Heart left ventricle (tissue), 16 donors: ENCODE measurements at regions not wholly inside any gene's neighbourhood (a gene's known extent, or its start where the extent isn't known, plus 50 kb on each side); places are given as distances from the start of the nearest gene placed in this dataset.

Source experiments
- ATAC-seq, 4 donors: fragments of 200-7000 bp; cut with Tn5 transposase; one replicate each; pipeline ENCODE4 v1.9.1; 2020 to 2022; ENCODE audit warnings: moderate library complexity in 4 of 4, mild to moderate bottlenecking in 3 of 4, moderate number of reproducible peaks in 1 of 4
- DNase-seq, 5 donors: peaks; one replicate each; pipeline ENCODE4 v3.0.0-alpha.2; 2020
- H3K27ac ChIP-seq, 12 donors: fragments of 200-600 bp; sonication (generic) in 4 of 12; one replicate each; pipeline versions ENCODE4 v1.5.0 to v1.8.0; 2016 to 2022; ENCODE audit warnings: mild to moderate bottlenecking in 2 of 12
- H3K27me3 ChIP-seq, 9 donors: fragments of 200-600 bp; sonication (generic) in 2 of 9; one replicate each; pipeline versions ENCODE4 v1.5.1 to v1.8.0; 2016 to 2022; ENCODE audit warnings: mild to moderate bottlenecking in 3 of 9
- H3K36me3 ChIP-seq, 9 donors: fragments of 200-600 bp; sonication (generic) in 2 of 9; one replicate each; pipeline versions ENCODE4 v1.5.0 to v1.8.0; 2018 to 2022; ENCODE audit warnings: mild to moderate bottlenecking in 2 of 9
- H3K4me1 ChIP-seq, 12 donors: fragments of 200-600 bp; sonication (generic) in 4 of 12; one replicate each; pipeline versions ENCODE4 v1.5.0 to v1.8.0; 2016 to 2022; ENCODE audit warnings: mild to moderate bottlenecking in 3 of 12
- H3K4me3 ChIP-seq, 12 donors: fragments of 200-600 bp; sonication (generic) in 4 of 12; one replicate each; pipeline versions ENCODE4 v1.5.0 to v1.8.0; 2017 to 2022; ENCODE audit warnings: mild to moderate bottlenecking in 9 of 12, moderate library complexity in 4 of 12
- H3K9me3 ChIP-seq, 12 donors: fragments of 200-600 bp; sonication (generic) in 4 of 12; one replicate each; pipeline versions ENCODE4 v1.5.0 to v1.8.0; 2016 to 2022; ENCODE audit warnings: mild to moderate bottlenecking in 1 of 12
- CTCF ChIP-seq, 12 donors: fragments of 200-600 bp; sonication (generic) in 4 of 12; IDR thresholded peaks; one replicate each; pipeline versions ENCODE4 v1.5.0 to v1.8.0; 2018 to 2022; ENCODE audit warnings: antibody characterized with exemption in 12 of 12, mild to moderate bottlenecking in 5 of 12
- POLR2A ChIP-seq, 2 donors: fragments of 450-650 bp; IDR thresholded peaks; one replicate each; pipeline ENCODE4 v1.6.1; 2017; ENCODE audit warnings: antibody characterized with exemption in 2 of 2, mild to moderate bottlenecking in 2 of 2, moderate library complexity in 2 of 2
- WGBS, 4 donors: extraction: QIAGEN DNeasy Blood & Tissue Kit in 2 of 4; methylation state at CpG; one replicate each; pipeline versions ENCODE4 v1.1.5 to v1.1.7; 2013 to 2018; 5-methylcytosine and 5-hydroxymethylcytosine counted together
- intact Hi-C, 10 donors: fragments of 100-400 bp; cut with DNase I; formaldehyde crosslinking; loops; one replicate each; pipeline versions ENCODE4 v1.11.1 to v1.14.2; 2022
- donor health status: ischemic (EF 13 %, LVEDD 7.1; RV severe dilation, severe dysfunction).
- donor health status: healthy with polysubstance abuse.
- donor health status: DM: no; HTN: yes; CAD: no.
- donor health status: DM: no; HTN: no; CAD: no.
- donor health status: ischemic (EF 25% LVEDD 6.9; RV normal size, moderate dysfunction).
- donor health status: ischemic (EF 25% LVEDD 5.7; RV mildly dilated, moderate dysfunction).
- donor health status: healthy.
- donor health status: DM: yes; HTN: yes; CAD: no.
- donor health status: ischemic (EF 35%, LVEDD 5.7; RV mildly dilated, moderate dysfunction).
- donor health status: nonischemic (EF 11% LVEDD 7.7; RV severe dilation, severe dysfunction).
- donor health status: DM: yes; HTN: yes; CAD: no.
- donor health status: PGD.
- donor health status: ischemic (EF 29% LVEDD 5.4; RV normal size, mild dysfunction).
- donor health status: nonischemic (EF 23%, LVEDD 6.1; RV moderate dilation, normal function).

GRCh38 chr7:113199136-113199535 lies 80.8 kb upstream of the SMIM30 start:
- H3K4me1 ChIP-seq = no peaks in the 10 kb centered on the region
- no peak for DNase-seq
- intact Hi-C loops = no loop called here
- H3K4me3 ChIP-seq = no peak overlapping the region
- no peak overlapping the region for H3K27ac ChIP-seq
- TF ChIP-seq POLR2A (IDR thresholded peaks at IDR 0.05) (no peak), CTCF (IDR thresholded peaks at IDR 0.05) (no peak)
- ATAC-seq = no peak
- peaks cover 0 to 6% (median 0%) of the 10 kb centered on the region in 9 donors for H3K27me3 ChIP-seq
- no peaks in the 10 kb centered on the region for H3K36me3 ChIP-seq
- 58 to 74% (median 69%) methylated on average over 3 of the region's 3 CpGs for WGBS, 4 donors
- H3K9me3 ChIP-seq = peaks cover 0 to 4% (median 0%) of the 10 kb centered on the region in 12 donors

GRCh38 chr7:113198226-113198625 lies 79.9 kb upstream of the SMIM30 start:
- no peak for TF ChIP-seq POLR2A (IDR thresholded peaks at IDR 0.05)
- no peak for TF ChIP-seq CTCF (IDR thresholded peaks at IDR 0.05)
- Histone ChIP-seq H3K27me3 (no peaks in the 10 kb centered on the region), H3K4me3 (no peak overlapping the region), H3K4me1 (no peaks in the 10 kb centered on the region), H3K9me3 (peaks cover 0 to 4% (median 0%) of the 10 kb centered on the region in 12 donors), H3K36me3 (no peaks in the 10 kb centered on the region), H3K27ac (no peak overlapping the region)
- WGBS, 4 donors = 39 to 55% (median 49%) methylated on average over 2 of the region's 2 CpGs
- DNase-seq (no peak), ATAC-seq (no peak)
- intact Hi-C loops = no loop called here

DNA sequence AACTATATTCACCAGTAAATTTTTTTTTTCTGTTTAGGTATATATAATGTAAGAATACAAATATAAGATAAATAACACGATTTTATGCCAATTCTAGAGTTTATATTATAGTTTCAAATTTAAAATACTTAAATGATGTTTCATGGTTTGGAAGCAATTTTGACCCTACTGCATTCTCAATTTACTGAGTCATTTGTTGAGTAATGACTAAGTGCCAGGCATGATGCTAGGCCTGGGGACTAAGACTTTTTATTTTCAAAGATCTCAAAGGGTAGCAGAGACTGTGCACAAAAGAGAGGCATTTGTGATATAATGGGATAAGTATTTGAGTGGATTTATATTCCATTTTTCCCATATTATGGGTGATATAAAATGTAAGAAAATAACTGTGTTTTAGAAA lies 78.9 kb upstream of the SMIM30 start:
- no peak for TF ChIP-seq CTCF (IDR thresholded peaks at IDR 0.05)
- no peak for TF ChIP-seq POLR2A (IDR thresholded peaks at IDR 0.05)
- peaks cover 0 to 4% (median 0%) of the 10 kb centered on the region in 12 donors for H3K9me3 ChIP-seq
- no peak overlapping the region for H3K27ac ChIP-seq
- no peak for DNase-seq
- H3K27me3 ChIP-seq = no peaks in the 10 kb centered on the region
- 52 to 61% (median 55%) methylated on average over 1 of the region's 1 CpG for WGBS, 4 donors
- H3K36me3 ChIP-seq = no peaks in the 10 kb centered on the region
- no peak for ATAC-seq
- intact Hi-C loops = no loop called here
- no peak overlapping the region for H3K4me3 ChIP-seq
- H3K4me1 ChIP-seq = no peaks in the 10 kb centered on the region

- ATAC-seq (no peak), DNase-seq (no peak)
- Histone ChIP-seq H3K36me3 (no peaks in the 10 kb centered on the region), H3K27me3 (no peaks in the 10 kb centered on the region), H3K27ac (no peak overlapping the region), H3K4me3 (no peak overlapping the region), H3K9me3 (no peaks in the 10 kb centered on the region), H3K4me1 (no peaks in the 10 kb centered on the region)
- no peak for TF ChIP-seq POLR2A (IDR thresholded peaks at IDR 0.05)
- TF ChIP-seq CTCF (IDR thresholded peaks at IDR 0.05) = no peak
- intact Hi-C loops = no loop called here
- 49 to 61% (median 56%) methylated on average over 4 of the region's 4 CpGs for WGBS, 4 donors
These were observed 70.0 kb upstream of the SMIM30 start for GRCh38 chr7:113188396-113188795.
